Upper lobe of right lung (tissue), 1 donor: ENCODE measurements at regions not wholly inside any gene's neighbourhood (a gene's known extent, or its start where the extent isn't known, plus 50 kb on each side); places are given as distances from the start of the nearest gene placed in this dataset.
"Not testable (repeated sequence)": the region's sequence is repeated elsewhere in the genome, so short reads cannot be mapped to it uniquely, and the experiment has no call there.

Source experiments
- ATAC-seq: fragments of 200-7000 bp; cut with Tn5 transposase; one replicate; pipeline ENCODE4 v1.9.1; 2020; ENCODE audit warnings: mild to moderate bottlenecking, moderate library complexity
- DNase-seq: peaks from one replicate; pipeline ENCODE4 v3.0.0-alpha.2; 2020
- H3K27ac ChIP-seq: fragments of 200-600 bp; one replicate; pipeline ENCODE4 v1.8.0; 2022
- H3K27me3 ChIP-seq: fragments of 200-600 bp; one replicate; pipeline ENCODE4 v1.8.0; 2022; ENCODE audit warnings: mild to moderate bottlenecking
- H3K36me3 ChIP-seq: fragments of 200-600 bp; one replicate; pipeline ENCODE4 v1.8.0; 2022
- H3K4me1 ChIP-seq: fragments of 200-600 bp; one replicate; pipeline ENCODE4 v1.8.0; 2022
- H3K4me3 ChIP-seq: fragments of 200-600 bp; one replicate; pipeline ENCODE4 v1.8.0; 2022; ENCODE audit warnings: mild to moderate bottlenecking
- H3K9me3 ChIP-seq: fragments of 200-600 bp; one replicate; pipeline ENCODE4 v1.8.0; 2022
- CTCF ChIP-seq: fragments of 200-600 bp; IDR thresholded peaks from one replicate; pipeline ENCODE4 v1.8.0; 2022; ENCODE audit warnings: antibody characterized with exemption
- intact Hi-C: fragments of 100-400 bp; cut with DNase I; formaldehyde crosslinking; loops from one replicate; pipeline ENCODE4 v1.11.0; 2022
- donor health status: DM: no; HTN: yes; CAD: no; lungs with severe emphysema.

GRCh38 chr3:182637350-182638110 is 155.8 kb upstream of the ATP11B start:
- no peaks in the 10 kb centered on the region for H3K4me1 ChIP-seq
- no peak for DNase-seq
- H3K9me3 ChIP-seq = no peaks in the 10 kb centered on the region
- ATAC-seq = no peak
- intact Hi-C loops = no loop called here
- no peaks in the 10 kb centered on the region for H3K27me3 ChIP-seq
- H3K27ac ChIP-seq = no peak overlapping the region
- TF ChIP-seq CTCF = no peak
- no peak overlapping the region for H3K4me3 ChIP-seq
- no peaks in the 10 kb centered on the region for H3K36me3 ChIP-seq

- no peaks in the 10 kb centered on the region for H3K9me3 ChIP-seq
- no peaks in the 10 kb centered on the region for H3K4me1 ChIP-seq
- H3K4me3 ChIP-seq = no peak overlapping the region
- no peak overlapping the region for H3K27ac ChIP-seq
- no peak for ATAC-seq
- no peak for DNase-seq
- no peaks in the 10 kb centered on the region for H3K27me3 ChIP-seq
- TF ChIP-seq CTCF = no peak
- H3K36me3 ChIP-seq = no peaks in the 10 kb centered on the region
- intact Hi-C loops = no loop called here
These were observed 149.3 kb upstream of the ATP11B start for GRCh38 chr3:182644013-182644412.

GRCh38 chr3:182644790-182645433 is 148.4 kb upstream of the ATP11B start:
- H3K36me3 ChIP-seq = no peaks in the 10 kb centered on the region
- H3K4me3 ChIP-seq = no peak overlapping the region
- H3K4me1 ChIP-seq = no peaks in the 10 kb centered on the region
- intact Hi-C loops = no loop called here
- no peaks in the 10 kb centered on the region for H3K9me3 ChIP-seq
- H3K27ac ChIP-seq = no peak overlapping the region
- DNase-seq = no peak
- ATAC-seq = no peak
- no peaks in the 10 kb centered on the region for H3K27me3 ChIP-seq
- no peak for TF ChIP-seq CTCF

- Histone ChIP-seq H3K9me3 (no peaks in the 10 kb centered on the region), H3K27ac (no peak overlapping the region), H3K4me3 (no peak overlapping the region), H3K36me3 (no peaks in the 10 kb centered on the region), H3K27me3 (no peaks in the 10 kb centered on the region), H3K4me1 (no peaks in the 10 kb centered on the region)
- DNase-seq = no peak
- intact Hi-C loops = no loop called here
- peak; percentile 26 for ATAC-seq
- TF ChIP-seq CTCF = no peak
These were observed 142.7 kb upstream of the ATP11B start for GRCh38 chr3:182650568-182651128.

- no peaks in the 10 kb centered on the region for H3K4me1 ChIP-seq
- intact Hi-C loops = no loop called here
- TF ChIP-seq CTCF = no peak
- H3K36me3 ChIP-seq = no peaks in the 10 kb centered on the region
- H3K27ac ChIP-seq = no peak overlapping the region
- ATAC-seq (no peak), DNase-seq (no peak)
- H3K4me3 ChIP-seq = no peak overlapping the region
- no peaks in the 10 kb centered on the region for H3K27me3 ChIP-seq
- H3K9me3 ChIP-seq = no peaks in the 10 kb centered on the region
These were observed 141.8 kb upstream of the ATP11B start for GRCh38 chr3:182651461-182651860.

- H3K27ac ChIP-seq, H3K4me1 ChIP-seq, intact Hi-C loops, H3K4me3 ChIP-seq, H3K36me3 ChIP-seq, H3K27me3 ChIP-seq, DNase-seq, ATAC-seq, H3K9me3 ChIP-seq: not testable (repeated sequence)
These were observed 140.2 kb upstream of the ATP11B start for GRCh38 chr3:182653065-182653464.
